GM19397 (cell line): ENCODE measurements at regions not wholly inside any gene's neighbourhood (a gene's known extent, or its start where the extent isn't known, plus 50 kb on each side); places are given as distances from the start of the nearest gene placed in this dataset.
"Not testable (repeated sequence)": the region's sequence is repeated elsewhere in the genome, so short reads cannot be mapped to it uniquely, and the experiment has no call there.

ENCODE experiments used
- ATAC-seq: cut with Tn5 transposase; IDR thresholded peaks from one replicate; pipeline ENCODE4 v1.9.1; 2021; ENCODE audit warnings: mild to moderate bottlenecking, moderate library complexity; ENCODE audit not compliant: unreplicated experiment

- no peak for ATAC-seq
Measured at GRCh38 chr6:9851006-9851405, 563.9 kb downstream of the TFAP2A start.

- ATAC-seq, result no peak
Measured at GRCh38 chr6:9848094-9848493, 566.8 kb downstream of the TFAP2A start.

GRCh38 chr6:9841886-9842725 lies 572.8 kb downstream of the TFAP2A start:
- ATAC-seq, result no peak

- ATAC-seq, result no peak
Measured at GRCh38 chr6:9834233-9834632, 580.6 kb downstream of the TFAP2A start.

- ATAC-seq, result no peak
Measured at GRCh38 chr6:9831783-9832182, 583.1 kb downstream of the TFAP2A start.

- ATAC-seq, result no peak
Measured at GRCh38 chr6:9830808-9831207, 584.1 kb downstream of the TFAP2A start.

GRCh38 chr6:9825526-9825925 lies 589.3 kb downstream of the TFAP2A start:
- ATAC-seq, result no peak

- ATAC-seq, result not testable (repeated sequence)
Measured at GRCh38 chr6:9810727-9811126, 604.1 kb downstream of the TFAP2A start.

- ATAC-seq, result no peak
Measured at GRCh38 chr6:9810286-9810685, 604.6 kb downstream of the TFAP2A start.

GRCh38 chr6:9806195-9806594 lies 608.7 kb downstream of the TFAP2A start:
- ATAC-seq, result no peak

- no peak for ATAC-seq
Measured at GRCh38 chr6:9801249-9801754, 613.6 kb downstream of the TFAP2A start.

GRCh38 chr6:9799582-9799981 lies 615.3 kb downstream of the TFAP2A start:
- no peak for ATAC-seq

- ATAC-seq, result no peak
Measured at GRCh38 chr6:9796827-9797226, 618.0 kb downstream of the TFAP2A start.

- ATAC-seq, result no peak
Measured at GRCh38 chr6:9795880-9796279, 619.0 kb downstream of the TFAP2A start.

GRCh38 chr6:9789201-9789600 lies 625.7 kb downstream of the TFAP2A start:
- no peak for ATAC-seq

GRCh38 chr6:9784786-9785185 lies 630.1 kb downstream of the TFAP2A start:
- ATAC-seq, result no peak

GRCh38 chr6:9783567-9783966 lies 631.3 kb downstream of the TFAP2A start:
- ATAC-seq, result no peak

- ATAC-seq, result no peak
Measured at GRCh38 chr6:9766240-9766915, 648.5 kb downstream of the TFAP2A start.

GRCh38 chr6:9761220-9761619 lies 653.7 kb downstream of the TFAP2A start:
- ATAC-seq, result no peak

- no peak for ATAC-seq
Measured at GRCh38 chr6:9754515-9754914, 660.4 kb downstream of the TFAP2A start.

- no peak for ATAC-seq
Measured at GRCh38 chr6:9745966-9746365, 668.9 kb downstream of the TFAP2A start.

- ATAC-seq, result no peak
Measured at GRCh38 chr6:9745476-9745875, 669.4 kb downstream of the TFAP2A start.
